Posterior vena cava (tissue), 2 donors: ENCODE measurements at regions not wholly inside any gene's neighbourhood (a gene's known extent, or its start where the extent isn't known, plus 50 kb on each side); places are given as distances from the start of the nearest gene placed in this dataset.
"Not testable (repeated sequence)": the region's sequence is repeated elsewhere in the genome, so short reads cannot be mapped to it uniquely, and the experiment has no call there.

Source experiments
- DNase-seq: peaks from one replicate; pipeline ENCODE4 v3.0.0-alpha.2; 2020; ENCODE audit warnings: low spot score
- intact Hi-C, 2 donors: fragments of 100-400 bp; cut with DNase I; formaldehyde crosslinking; loops; one replicate each; pipeline versions ENCODE4 v1.14.1 to v1.14.2; 2022 to 2023
- donor health status: DM: yes; HTN: yes; CAD: no.
- donor health status: DM: yes; HTN: yes; CAD: no.

GRCh38 chr12:84128117-84128991 is 784.2 kb downstream of the SLC6A15 start:
- DNase-seq, result no peak
- intact Hi-C loops, result no loop called here

DNA sequence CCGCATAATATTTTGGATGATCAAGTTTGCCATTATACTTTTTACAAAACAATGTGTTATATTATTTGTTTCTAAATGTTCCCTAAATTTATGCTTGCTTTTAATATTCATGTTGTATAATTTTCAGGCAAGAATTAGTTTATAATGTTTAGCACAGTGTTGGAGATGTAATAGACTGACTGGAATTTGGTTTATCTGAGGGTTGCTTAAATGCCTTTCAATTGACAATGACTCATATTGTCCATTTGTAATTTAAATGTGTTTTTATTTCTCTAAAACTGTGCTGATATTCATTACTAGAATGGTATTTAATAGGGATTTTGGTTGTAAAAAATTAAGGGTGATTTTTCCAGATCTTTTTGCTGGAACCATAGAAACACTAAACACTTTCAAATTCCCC is 788.4 kb downstream of the SLC6A15 start:
- intact Hi-C loops, result no loop called here
- DNase-seq, result no peak

- DNase-seq, result no peak
- intact Hi-C loops, result no loop called here
These were observed 795.4 kb downstream of the SLC6A15 start for GRCh38 chr12:84117190-84117589.

GRCh38 chr12:84113666-84114065 is 798.9 kb downstream of the SLC6A15 start:
- intact Hi-C loops, result no loop called here
- no peak for DNase-seq

- DNase-seq, intact Hi-C loops: not testable (repeated sequence)
These were observed 808.7 kb downstream of the SLC6A15 start for GRCh38 chr12:84103886-84104285.

DNA sequence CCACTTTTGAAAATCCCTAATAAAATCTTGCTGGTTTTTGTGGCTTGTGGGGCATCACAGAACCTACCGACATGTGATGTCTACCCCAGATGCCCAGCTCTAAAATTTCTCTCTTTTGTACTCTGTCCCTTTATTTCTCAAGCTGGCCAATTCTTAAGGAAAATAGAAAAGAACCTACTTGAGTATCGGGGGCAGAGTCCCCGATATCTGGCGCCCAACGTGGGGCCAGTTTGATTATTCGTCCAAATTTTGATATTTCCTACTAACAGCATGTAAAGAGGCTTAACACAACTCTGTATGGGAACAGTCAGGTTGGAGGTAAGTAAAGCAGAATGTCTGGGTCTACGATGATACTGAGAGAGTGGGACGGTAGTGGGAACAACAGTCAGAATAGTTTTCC is 810.6 kb downstream of the SLC6A15 start:
- intact Hi-C loops, DNase-seq: not testable (repeated sequence)

DNA sequence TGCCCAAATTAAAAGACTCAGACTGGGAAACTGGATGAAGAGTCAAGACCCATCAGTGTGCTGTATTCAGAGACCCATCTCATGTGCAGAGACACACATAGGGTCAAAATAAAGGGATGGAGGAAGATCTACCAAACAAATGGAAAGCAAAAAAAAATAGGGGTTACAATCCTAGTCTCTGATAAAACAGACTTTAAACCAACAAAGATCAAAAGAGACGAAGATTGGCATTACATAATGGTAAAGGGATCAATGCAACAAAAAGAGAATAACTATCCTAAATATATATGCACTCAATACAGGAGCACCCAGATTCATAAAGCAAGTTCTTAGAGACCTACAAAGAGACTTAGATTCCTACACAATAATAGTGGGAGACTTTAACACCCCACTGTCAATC is 813.0 kb downstream of the SLC6A15 start:
- intact Hi-C loops, result not testable (repeated sequence)

GRCh38 chr12:84091651-84092050 is 820.9 kb downstream of the SLC6A15 start:
- no peak for DNase-seq
- intact Hi-C loops, result no loop called here

More for the DNA sequence above, 813.0 kb downstream of the SLC6A15 start:
- DNase-seq, result not testable (repeated sequence)

DNA sequence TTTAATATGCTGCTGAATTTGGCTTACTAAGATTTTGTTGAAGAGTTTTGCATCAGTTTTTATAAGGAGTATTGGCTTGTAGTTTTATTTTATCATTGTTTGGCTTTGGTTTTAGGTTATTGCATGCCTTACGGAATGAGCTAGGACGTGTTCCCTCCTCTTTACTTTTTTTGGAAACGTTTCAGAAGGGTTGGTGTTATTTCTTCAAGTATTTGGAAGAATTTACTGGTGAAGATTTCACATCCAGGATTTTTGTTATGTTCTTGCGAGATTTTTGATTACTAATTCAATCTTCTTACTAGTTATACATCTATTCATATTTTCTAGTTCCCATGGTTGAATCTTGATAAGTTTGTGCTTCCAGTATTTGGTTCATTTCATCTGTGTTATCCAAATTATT is 823.2 kb downstream of the SLC6A15 start:
- DNase-seq, result no peak
- intact Hi-C loops, result no loop called here

GRCh38 chr12:84085046-84085445 is 827.6 kb downstream of the SLC6A15 start:
- intact Hi-C loops, result no loop called here
- no peak for DNase-seq

DNA sequence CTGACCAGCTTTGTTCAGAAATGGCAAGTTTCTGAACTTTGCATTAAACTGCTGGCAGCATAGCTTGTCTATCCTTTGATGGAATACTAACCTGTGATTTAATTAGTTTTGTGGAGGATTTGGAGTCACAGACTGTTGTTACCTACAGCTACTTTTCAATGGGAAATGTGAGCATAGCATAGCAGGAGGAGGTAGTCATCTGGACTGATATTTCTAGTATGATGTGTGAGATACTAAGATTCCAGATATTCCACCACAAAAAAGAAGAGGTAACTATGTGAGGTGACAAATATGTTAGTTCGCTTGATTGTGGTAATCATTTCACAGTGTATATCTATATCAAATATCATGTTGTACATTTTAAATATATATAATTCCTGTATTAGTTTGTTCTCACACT is 833.0 kb downstream of the SLC6A15 start:
- intact Hi-C loops, result no loop called here
- DNase-seq, result no peak

DNA sequence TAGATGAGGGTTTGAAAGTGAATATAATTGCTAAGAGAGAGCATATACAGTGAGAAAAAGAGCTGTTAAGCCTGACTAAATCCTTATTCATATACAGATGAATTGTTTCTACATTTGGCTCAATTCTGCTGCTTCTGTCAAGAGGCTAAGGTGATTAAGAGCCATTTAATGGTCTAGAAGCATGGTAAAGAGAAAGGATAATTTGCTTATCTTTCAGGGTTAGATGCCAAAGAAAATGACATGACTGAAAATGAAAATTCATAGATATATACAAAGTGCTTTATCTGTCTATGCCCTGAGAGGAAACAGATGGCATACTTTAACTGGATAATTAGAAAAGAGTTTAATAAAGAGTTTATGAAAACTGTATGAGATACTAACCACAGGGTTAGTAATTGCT is 834.9 kb downstream of the SLC6A15 start:
- no peak for DNase-seq
- intact Hi-C loops, result no loop called here

DNA sequence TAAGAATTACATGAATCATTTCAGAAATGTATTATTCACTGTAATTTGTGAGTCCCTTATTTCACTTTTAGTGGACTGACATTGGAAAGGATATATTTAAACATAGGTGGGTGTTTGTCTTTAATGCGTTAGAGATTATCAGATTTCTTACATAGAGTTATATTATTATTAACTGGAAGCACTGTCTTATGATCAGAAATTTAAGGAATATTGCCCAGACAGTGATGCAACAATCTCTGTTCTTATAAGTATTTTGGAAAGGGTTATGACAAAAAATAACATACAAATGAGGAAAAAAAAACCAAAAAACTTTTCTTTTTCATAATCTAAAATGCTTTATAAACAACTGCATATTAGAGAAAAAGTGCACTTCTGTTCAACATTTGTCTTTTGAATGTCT is 836.6 kb downstream of the SLC6A15 start:
- DNase-seq, result no peak
- intact Hi-C loops, result no loop called here

DNA sequence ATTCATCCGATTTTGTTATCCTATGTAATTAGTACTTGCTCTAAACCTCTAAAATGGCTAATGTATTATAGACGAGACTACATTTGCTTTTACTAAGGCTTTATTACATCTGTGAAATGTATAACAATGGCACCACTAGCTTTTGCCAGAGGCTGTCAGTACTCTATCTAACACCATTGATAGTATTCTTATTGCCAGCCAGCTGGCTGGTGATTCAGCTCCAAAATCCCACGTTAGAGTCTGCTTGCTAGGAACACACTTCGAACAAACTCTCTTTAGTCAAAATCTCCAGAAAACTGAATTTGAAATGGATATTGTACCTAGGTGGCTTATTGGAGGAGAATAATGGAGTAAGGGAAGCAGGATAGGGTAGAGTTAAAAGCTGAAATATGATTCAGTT is 839.2 kb downstream of the SLC6A15 start:
- DNase-seq, result no peak

GRCh38 chr12:84072961-84073360 is 839.6 kb downstream of the SLC6A15 start:
- intact Hi-C loops, result no loop called here
- DNase-seq, result no peak

More for the DNA sequence above, 839.2 kb downstream of the SLC6A15 start:
- intact Hi-C loops, result no loop called here

DNA sequence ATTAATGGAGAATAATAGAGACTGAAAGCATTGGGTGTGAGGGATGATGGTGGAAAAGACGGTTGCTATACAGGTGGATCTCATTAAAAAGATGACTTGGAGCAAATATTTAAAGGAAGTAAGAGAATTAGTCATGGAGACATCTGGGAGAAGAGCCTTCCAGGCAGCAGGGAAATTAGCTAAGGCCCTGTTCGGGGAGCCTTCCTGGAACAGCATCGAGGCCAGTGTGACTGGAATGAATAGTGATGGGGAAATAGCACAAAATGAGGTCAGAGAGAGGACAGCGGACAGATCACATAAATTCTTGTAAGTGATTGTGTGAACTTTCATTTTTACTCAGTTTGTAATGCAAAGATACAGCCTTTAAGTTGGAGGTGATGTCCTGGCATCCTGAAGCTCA is 842.3 kb downstream of the SLC6A15 start:
- intact Hi-C loops, result no loop called here
- DNase-seq, result peak; percentile 77

DNA sequence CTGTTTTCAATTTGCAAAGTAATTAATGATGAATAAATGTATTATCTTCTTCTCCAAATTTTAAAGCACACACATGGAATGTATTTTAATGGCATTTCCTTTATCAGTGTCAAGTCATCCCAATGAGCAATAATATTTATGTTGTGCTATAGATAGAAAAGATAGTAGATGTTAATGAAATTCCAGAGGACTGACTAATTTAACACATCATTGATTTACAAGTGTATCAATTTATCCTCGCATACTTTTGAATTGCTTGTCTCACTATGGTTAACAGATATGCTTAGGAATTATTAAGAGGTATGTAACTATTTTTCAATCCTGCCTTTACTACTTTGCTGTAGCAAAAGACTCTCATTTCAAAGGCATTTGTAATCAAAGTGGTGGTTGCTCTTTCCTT is 842.9 kb downstream of the SLC6A15 start:
- no peak for DNase-seq
- intact Hi-C loops, result no loop called here

- no peak for DNase-seq
- intact Hi-C loops, result no loop called here
These were observed 843.4 kb downstream of the SLC6A15 start for GRCh38 chr12:84069198-84069597.

DNA sequence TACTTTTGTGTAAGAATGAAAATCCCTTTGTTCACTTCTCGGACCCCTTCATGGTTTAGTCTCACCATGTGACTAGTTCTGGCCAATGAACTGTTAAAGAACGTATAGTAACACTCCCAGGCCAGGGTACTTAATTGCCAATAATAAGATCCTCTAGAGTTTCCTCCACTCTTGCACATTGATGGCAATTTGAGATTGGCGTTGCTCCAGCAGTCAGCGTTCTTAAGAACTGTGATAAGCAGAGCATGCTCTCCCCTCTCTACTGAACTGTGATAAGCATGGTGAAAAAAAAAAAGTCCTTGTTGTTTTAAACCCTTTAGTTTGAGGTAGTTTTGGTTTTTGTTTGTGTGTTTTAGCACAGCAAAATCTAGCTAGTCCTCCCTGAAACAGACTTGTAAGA is 854.5 kb downstream of the SLC6A15 start:
- intact Hi-C loops, result no loop called here
- DNase-seq, result no peak

DNA sequence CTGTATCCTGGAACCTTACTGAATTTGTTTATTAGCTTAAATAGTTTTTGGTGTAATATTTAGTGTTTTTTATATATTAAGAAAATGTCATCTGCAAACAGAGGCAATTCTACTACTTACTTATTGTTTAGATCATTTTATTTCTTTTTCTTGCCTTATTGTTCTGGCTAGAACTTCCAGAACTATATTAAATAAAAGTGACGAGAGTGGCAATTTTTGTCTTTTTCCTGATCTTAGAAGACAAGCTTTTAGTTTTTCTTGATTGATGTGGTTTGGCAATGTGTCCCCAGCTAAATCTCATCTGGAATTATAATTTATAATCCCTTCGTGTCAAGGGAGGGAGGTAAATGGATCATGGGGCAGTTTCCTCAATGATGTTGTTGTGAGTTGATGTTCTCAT is 857.8 kb downstream of the SLC6A15 start:
- intact Hi-C loops, result no loop called here

DNA sequence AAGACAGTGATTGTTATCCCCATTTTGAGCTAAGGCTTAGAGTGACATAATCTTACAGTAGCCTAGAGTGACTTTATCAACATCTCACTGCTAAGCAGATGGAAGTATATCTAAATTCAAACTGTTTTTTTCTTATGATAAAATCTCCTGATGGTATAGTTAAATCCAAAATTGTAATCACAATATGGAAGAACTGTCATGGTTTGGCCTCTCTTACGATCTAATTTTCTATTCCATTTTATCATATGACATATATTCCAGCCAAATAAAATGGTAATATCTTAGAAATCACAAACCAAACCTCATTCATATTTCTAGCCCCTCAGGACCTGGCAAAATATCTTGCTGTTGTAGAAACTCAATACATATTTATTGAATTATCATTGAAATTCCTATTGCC is 864.7 kb downstream of the SLC6A15 start:
- no peak for DNase-seq
- intact Hi-C loops, result no loop called here

More for the DNA sequence above, 857.8 kb downstream of the SLC6A15 start:
- DNase-seq, result no peak
